Ovary (tissue), 7 donors: ENCODE measurements at regions not wholly inside any gene's neighbourhood (a gene's known extent, or its start where the extent isn't known, plus 50 kb on each side); places are given as distances from the start of the nearest gene placed in this dataset.

Experiments
- DNase-seq, 5 donors: peaks; one replicate each; pipeline ENCODE4 v3.0.0-alpha.2; 2019 to 2020
- H3K27ac ChIP-seq, 2 donors: fragments of 200-600 bp; one replicate each; pipeline versions ENCODE4 v1.5.1 to v1.8.0; 2019 to 2022
- H3K27me3 ChIP-seq: fragments of 200-600 bp; one replicate; pipeline ENCODE4 v1.8.0; 2022
- H3K36me3 ChIP-seq: fragments of 200-600 bp; sonication (generic); one replicate; pipeline ENCODE4 v1.5.1; 2019
- H3K4me1 ChIP-seq: one replicate; pipeline ENCODE4 v1.8.1; 2013; ENCODE audit warnings: mild to moderate bottlenecking, moderate library complexity; ENCODE audit not compliant: insufficient read depth
- H3K4me3 ChIP-seq: fragments of 200-600 bp; sonication (generic); one replicate; pipeline ENCODE4 v1.5.1; 2017
- H3K9me3 ChIP-seq, 2 donors: fragments of 200-600 bp in 1 of 2; sonication (generic) in 1 of 2; one replicate each; pipeline versions ENCODE4 v1.5.1 to v1.8.1; 2013 to 2019; ENCODE audit warnings: mild to moderate bottlenecking in 1 of 2, moderate library complexity in 1 of 2
- EP300 ChIP-seq: sonication (generic); formaldehyde crosslinking; IDR thresholded peaks from one replicate; pipeline ENCODE4 v1.6.1; 2017; ENCODE audit warnings: antibody characterized with exemption
- POLR2A ChIP-seq: fragments of 450-650 bp; IDR thresholded peaks from one replicate; pipeline ENCODE4 v1.6.1; 2017; ENCODE audit warnings: antibody characterized with exemption, mild to moderate bottlenecking, moderate library complexity
- WGBS, 3 donors: extraction: QIAGEN DNeasy Blood & Tissue Kit in 1 of 3; methylation state at CpG; one replicate each; pipeline versions ENCODE4 v1.1.5 to v1.1.7; 2013 to 2017; 5-methylcytosine and 5-hydroxymethylcytosine counted together
- intact Hi-C, 4 donors: fragments of 100-400 bp; cut with DNase I; formaldehyde crosslinking; loops; one replicate each; pipeline versions ENCODE4 v1.11.0 to v1.15.1; 2022 to 2023
- TF ChIP-seq, protein P1 (sequence below), 3 donors: fragments of 450-650 bp in 2 of 3; fragments of 200-600 bp in 1 of 3; IDR thresholded peaks; one replicate each; pipeline versions ENCODE4 v1.5.1 to v1.8.0; 2016 to 2022; ENCODE audit warnings: antibody characterized with exemption in 3 of 3, mild to moderate bottlenecking in 1 of 3
- donor health status: DM: no; HTN: no; CAD: no; lungs with moderate emphysema.
- donor health status: DM: no; HTN: no; CAD: no.
- donor health status: Bipolar disorder and iron deficiency.
- donor health status: DM: no; HTN: no; CAD: no.
- donor health status: DM: yes; HTN: yes; CAD: no.

GRCh38 chr18:78675231-78675630, 304.4 kb upstream of the SALL3 start:
- no peaks in the 10 kb centered on the region for H3K9me3 ChIP-seq
- no peaks in the 10 kb centered on the region for H3K4me1 ChIP-seq
- H3K27me3 ChIP-seq = no peaks in the 10 kb centered on the region
- no peak overlapping the region for H3K4me3 ChIP-seq
- intact Hi-C loops = no loop called here
- DNase-seq = no peak
- H3K27ac ChIP-seq = no peak overlapping the region
- WGBS, 3 donors = 80 to 84% (median 82%) methylated on average over 8 of the region's 8 CpGs
- TF ChIP-seq POLR2A (no peak), EP300 (no peak)
- TF ChIP-seq, protein P1, sequence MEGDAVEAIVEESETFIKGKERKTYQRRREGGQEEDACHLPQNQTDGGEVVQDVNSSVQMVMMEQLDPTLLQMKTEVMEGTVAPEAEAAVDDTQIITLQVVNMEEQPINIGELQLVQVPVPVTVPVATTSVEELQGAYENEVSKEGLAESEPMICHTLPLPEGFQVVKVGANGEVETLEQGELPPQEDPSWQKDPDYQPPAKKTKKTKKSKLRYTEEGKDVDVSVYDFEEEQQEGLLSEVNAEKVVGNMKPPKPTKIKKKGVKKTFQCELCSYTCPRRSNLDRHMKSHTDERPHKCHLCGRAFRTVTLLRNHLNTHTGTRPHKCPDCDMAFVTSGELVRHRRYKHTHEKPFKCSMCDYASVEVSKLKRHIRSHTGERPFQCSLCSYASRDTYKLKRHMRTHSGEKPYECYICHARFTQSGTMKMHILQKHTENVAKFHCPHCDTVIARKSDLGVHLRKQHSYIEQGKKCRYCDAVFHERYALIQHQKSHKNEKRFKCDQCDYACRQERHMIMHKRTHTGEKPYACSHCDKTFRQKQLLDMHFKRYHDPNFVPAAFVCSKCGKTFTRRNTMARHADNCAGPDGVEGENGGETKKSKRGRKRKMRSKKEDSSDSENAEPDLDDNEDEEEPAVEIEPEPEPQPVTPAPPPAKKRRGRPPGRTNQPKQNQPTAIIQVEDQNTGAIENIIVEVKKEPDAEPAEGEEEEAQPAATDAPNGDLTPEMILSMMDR (IDR thresholded peaks at IDR 0.05) = no peak
- no peaks in the 10 kb centered on the region for H3K36me3 ChIP-seq

GRCh38 chr18:78676622-78677482, 302.8 kb upstream of the SALL3 start:
- no peaks in the 10 kb centered on the region for H3K9me3 ChIP-seq
- H3K27me3 ChIP-seq = no peaks in the 10 kb centered on the region
- no peak overlapping the region for H3K4me3 ChIP-seq
- DNase-seq = no peak
- TF ChIP-seq EP300 (no peak), POLR2A (no peak)
- TF ChIP-seq, protein P1 (IDR thresholded peaks at IDR 0.05) = no peak
- H3K27ac ChIP-seq = no peak overlapping the region
- H3K36me3 ChIP-seq = no peaks in the 10 kb centered on the region
- intact Hi-C loops = no loop called here
- 85 to 88% (median 86%) methylated on average over 19 of the region's 19 CpGs for WGBS, 3 donors
- no peaks in the 10 kb centered on the region for H3K4me1 ChIP-seq

- intact Hi-C loops = no loop called here
- H3K27me3 ChIP-seq = no peaks in the 10 kb centered on the region
Observed at GRCh38 chr18:78677483-78678317, 301.9 kb upstream of the SALL3 start.

DNA sequence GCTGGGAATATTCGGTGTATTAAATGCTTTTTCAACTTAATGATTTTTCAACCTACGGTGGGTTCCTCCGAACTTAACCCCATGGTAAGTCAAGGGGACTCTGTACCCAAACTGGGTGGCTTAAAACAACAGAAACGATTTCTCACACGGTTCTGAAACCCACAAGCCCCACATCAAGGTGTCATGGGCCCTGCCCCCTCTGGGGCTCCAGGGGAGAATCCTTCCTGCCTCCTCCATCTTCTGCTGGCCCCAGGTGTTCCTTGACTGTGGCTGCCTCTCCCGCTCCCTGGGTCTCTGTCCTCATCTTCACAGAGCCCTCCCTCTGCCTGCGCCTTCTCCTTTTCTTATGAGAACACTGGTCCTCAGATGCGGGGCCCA, 301.3 kb upstream of the SALL3 start:
- Histone ChIP-seq H3K36me3 (no peaks in the 10 kb centered on the region), H3K27ac (no peak overlapping the region), H3K27me3 (no peaks in the 10 kb centered on the region), H3K4me3 (no peak overlapping the region), H3K9me3 (no peaks in the 10 kb centered on the region), H3K4me1 (no peaks in the 10 kb centered on the region)
- 70 to 78% (median 71%) methylated on average over 8 of the region's 8 CpGs for WGBS, 3 donors
- intact Hi-C loops = no loop called here
- TF ChIP-seq POLR2A (no peak), EP300 (no peak)
- TF ChIP-seq, protein P1 (IDR thresholded peaks at IDR 0.05) = no peak
- no peak for DNase-seq

More at GRCh38 chr18:78677483-78678317, 301.9 kb upstream of the SALL3 start:
- TF ChIP-seq, protein P1 (IDR thresholded peaks at IDR 0.05) = no peak
- TF ChIP-seq EP300 = no peak
- TF ChIP-seq POLR2A = no peak
- no peaks in the 10 kb centered on the region for H3K9me3 ChIP-seq
- DNase-seq = no peak
- no peak overlapping the region for H3K27ac ChIP-seq
- no peaks in the 10 kb centered on the region for H3K4me1 ChIP-seq
- no peak overlapping the region for H3K4me3 ChIP-seq
- 81 to 84% (median 83%) methylated on average over 25 of the region's 25 CpGs for WGBS, 3 donors
- no peaks in the 10 kb centered on the region for H3K36me3 ChIP-seq
